ENCODE measurements at regions not wholly inside any gene's neighbourhood (a gene's known extent, or its start where the extent isn't known, plus 50 kb on each side); places are given as distances from the start of the nearest gene placed in this dataset.
"Not testable (repeated sequence)": the region's sequence is repeated elsewhere in the genome, so short reads cannot be mapped to it uniquely, and the experiment has no call there.

- H3K4me1 ChIP-seq (replicated peaks; ENCODE audit: insufficient read depth) = peaks cover 7% of the 10 kb centered on the region; the same call in 1 of the 2 replicates
- H3K36me3 ChIP-seq (ENCODE audit: low read depth) = no peaks in the 10 kb centered on the region
- ChIA-PET POLR2A (ENCODE audit: unreplicated experiment) (no interaction called here), CTCF (interaction anchor here (0.9 kb wide), 1 partner anchor 113 kb away, joined by 3 read pairs; no protein-coding TSS in a partner anchor)
- H3K9me3 ChIP-seq (ENCODE audit: insufficient read depth, low read depth) = peaks cover 10% of the 10 kb centered on the region; the same call in 1 of the 2 replicates
- H3K27me3 ChIP-seq (ENCODE audit: insufficient read depth, low read depth) = no peaks in the 10 kb centered on the region
- no peak overlapping the region for H3K27ac ChIP-seq
- H3K4me2 ChIP-seq = no peak overlapping the region
- H3K79me2 ChIP-seq (ENCODE audit: low read depth) = no peaks in the 10 kb centered on the region; the same call in 1 of the 2 replicates
- H3F3A ChIP-seq (ENCODE audit: insufficient read depth, low read depth) = no peaks in the 10 kb centered on the region
- no TSS peak for BruUV-seq (replicated peaks)
- intact Hi-C loops (cut with micrococcal nuclease; ENCODE audit: unreplicated experiment) = no loop called here
- H2AFZ ChIP-seq = no peak overlapping the region
- TF ChIP-seq CTCF (conservative IDR thresholded peaks at IDR 0.05) (no peak), EZH2 (IDR thresholded peaks at IDR 0.05; ENCODE audit: low read depth) (no peak)
- no peaks in the 10 kb centered on the region for H3K9me2 ChIP-seq (ENCODE audit: insufficient read depth)
- H4K20me1 ChIP-seq (ENCODE audit: insufficient read depth) = no peaks in the 10 kb centered on the region
- no peak overlapping the region for H3K4me3 ChIP-seq
- no peak for DNase-seq
Measured at GRCh38 chr1:94759188-94759587, 61.0 kb upstream of the SLC44A3 start.

DNA sequence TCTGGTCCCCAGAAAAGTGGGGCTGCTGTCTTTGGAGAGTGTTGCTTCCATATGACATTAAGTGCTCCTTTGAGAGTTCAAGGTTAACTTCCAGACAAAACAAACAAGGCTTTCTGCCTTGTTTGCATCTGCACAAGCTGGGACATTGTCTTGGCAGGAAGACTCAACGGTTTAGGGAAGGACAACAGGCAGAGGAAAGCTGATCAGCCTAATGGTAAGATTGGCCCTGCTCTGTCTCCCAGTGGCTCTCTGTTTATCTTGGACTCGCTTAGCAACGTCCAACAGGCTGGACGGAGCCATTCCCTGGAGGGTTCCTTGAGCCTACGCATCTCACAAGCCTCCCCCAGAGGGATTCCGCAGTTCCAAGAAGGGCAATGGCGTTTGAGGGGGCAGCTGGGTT is 62.2 kb upstream of the SLC44A3 start:
- peaks cover 7% of the 10 kb centered on the region; the same call in 1 of the 2 replicates for H3K4me1 ChIP-seq (replicated peaks; ENCODE audit: insufficient read depth)
- H4K20me1 ChIP-seq (ENCODE audit: insufficient read depth) = no peaks in the 10 kb centered on the region
- no peak for DNase-seq
- TF ChIP-seq CTCF (conservative IDR thresholded peaks at IDR 0.05) (no peak), EZH2 (IDR thresholded peaks at IDR 0.05; ENCODE audit: low read depth) (no peak)
- no TSS peak for BruUV-seq (replicated peaks)
- 0 out of 2 replicates have a peak, but pooled peaks cover 3% of the 10 kb centered on the region for H3K9me3 ChIP-seq (ENCODE audit: insufficient read depth, low read depth)
- intact Hi-C loops (cut with micrococcal nuclease; ENCODE audit: unreplicated experiment) = no loop called here
- POLR2A ChIA-PET (ENCODE audit: unreplicated experiment) = interaction anchor here (0.5 kb wide), 1 partner anchor 1982 kb away, joined by 3 read pairs; no protein-coding TSS in a partner anchor
- CTCF ChIA-PET = no interaction called here
- H3K27ac ChIP-seq = no peak overlapping the region
- H3K36me3 ChIP-seq (ENCODE audit: low read depth) = no peaks in the 10 kb centered on the region
- no peaks in the 10 kb centered on the region for H3K9me2 ChIP-seq (ENCODE audit: insufficient read depth)
- no peaks in the 10 kb centered on the region for H3F3A ChIP-seq (ENCODE audit: insufficient read depth, low read depth)
- H3K4me2 ChIP-seq = no peak overlapping the region
- no peaks in the 10 kb centered on the region; the same call in 1 of the 2 replicates for H3K79me2 ChIP-seq (ENCODE audit: low read depth)
- no peaks in the 10 kb centered on the region for H3K27me3 ChIP-seq (ENCODE audit: insufficient read depth, low read depth)
- H3K4me3 ChIP-seq = no peak overlapping the region
- H2AFZ ChIP-seq = no peak overlapping the region

GRCh38 chr1:94755675-94756074 is 64.5 kb upstream of the SLC44A3 start:
- no peak overlapping the region for H3K27ac ChIP-seq
- no peaks in the 10 kb centered on the region; the same call in 1 of the 2 replicates for H3K79me2 ChIP-seq (ENCODE audit: low read depth)
- DNase-seq = no peak
- peaks cover 7% of the 10 kb centered on the region; the same call in 1 of the 2 replicates for H3K4me1 ChIP-seq (replicated peaks; ENCODE audit: insufficient read depth)
- H3F3A ChIP-seq (ENCODE audit: insufficient read depth, low read depth) = no peaks in the 10 kb centered on the region
- POLR2A ChIA-PET (ENCODE audit: unreplicated experiment) = interaction anchor here (0.6 kb wide), 1 partner anchor 411 kb away, joined by 6 read pairs; no protein-coding TSS in a partner anchor
- H4K20me1 ChIP-seq (ENCODE audit: insufficient read depth) = no peaks in the 10 kb centered on the region
- 0 out of 2 replicates have a peak, but pooled peaks cover 3% of the 10 kb centered on the region for H3K9me3 ChIP-seq (ENCODE audit: insufficient read depth, low read depth)
- no peak overlapping the region for H2AFZ ChIP-seq
- H3K27me3 ChIP-seq (ENCODE audit: insufficient read depth, low read depth) = no peaks in the 10 kb centered on the region
- intact Hi-C loops (cut with micrococcal nuclease; ENCODE audit: unreplicated experiment) = no loop called here
- CTCF ChIA-PET = interaction anchor here (0.6 to 0.7 kb wide), 4 partner anchors 22 to 115 kb away, joined by 3 to 10 read pairs (median 8); no protein-coding TSS in a partner anchor
- no peak overlapping the region for H3K4me3 ChIP-seq
- no peaks in the 10 kb centered on the region for H3K36me3 ChIP-seq (ENCODE audit: low read depth)
- no TSS peak for BruUV-seq (replicated peaks)
- H3K4me2 ChIP-seq = no peak overlapping the region
- TF ChIP-seq CTCF (conservative IDR thresholded peaks at IDR 0.05) (no peak), EZH2 (IDR thresholded peaks at IDR 0.05; ENCODE audit: low read depth) (no peak)
- H3K9me2 ChIP-seq (ENCODE audit: insufficient read depth) = no peaks in the 10 kb centered on the region

- H3F3A ChIP-seq (ENCODE audit: insufficient read depth, low read depth); H3K9me3 ChIP-seq (ENCODE audit: insufficient read depth, low read depth); H3K9me2 ChIP-seq (ENCODE audit: insufficient read depth); H4K20me1 ChIP-seq (ENCODE audit: insufficient read depth); intact Hi-C loops (cut with micrococcal nuclease; ENCODE audit: unreplicated experiment); H2AFZ ChIP-seq; DNase-seq; H3K4me3 ChIP-seq; BruUV-seq (replicated peaks); H3K4me1 ChIP-seq (replicated peaks; ENCODE audit: insufficient read depth); H3K27ac ChIP-seq; H3K4me2 ChIP-seq; H3K27me3 ChIP-seq (ENCODE audit: insufficient read depth, low read depth); POLR2A ChIA-PET (ENCODE audit: unreplicated experiment); H3K36me3 ChIP-seq (ENCODE audit: low read depth); H3K79me2 ChIP-seq (ENCODE audit: low read depth): not testable (repeated sequence)
- CTCF ChIA-PET = interaction anchor here (0.6 kb wide), 1 partner anchor 103 kb away, joined by 3 read pairs; no protein-coding TSS in a partner anchor
Measured at GRCh38 chr1:94755016-94755415, 65.1 kb upstream of the SLC44A3 start.

Data from PC-9 (cell line).